SJSA1 (cell line): ENCODE measurements at regions not wholly inside any gene's neighbourhood (a gene's known extent, or its start where the extent isn't known, plus 50 kb on each side); places are given as distances from the start of the nearest gene placed in this dataset.
A peak's percentile ranks its signal among the peaks of the same experiment; 100 is the strongest.

ENCODE experiments used
- DNase-seq, 2 experiments: peaks; one replicate each; pipeline ENCODE4 v3.0.0-alpha.2; 2015 to 2020; ENCODE audit warnings: low spot score in 2 of 2, low read depth in 1 of 2
- H3K27ac ChIP-seq: fragments of 250-450 bp; sonication (Bioruptor Pico); 2 replicates; pipeline ENCODE4 v1.5.1; 2020; ENCODE audit warnings: mild to moderate bottlenecking, moderate library complexity
- H3K27me3 ChIP-seq: fragments of 250-450 bp; sonication (Bioruptor Pico); replicated peaks from 2 replicates; pipeline ENCODE4 v1.5.1; 2020; ENCODE audit warnings: mild to moderate bottlenecking, moderate library complexity
- H3K36me3 ChIP-seq: fragments of 250-450 bp; sonication (Bioruptor Pico); 2 replicates; pipeline ENCODE4 v1.5.1; 2020; ENCODE audit warnings: mild to moderate bottlenecking
- H3K4me1 ChIP-seq: fragments of 250-450 bp; sonication (Bioruptor Pico); replicated peaks from 2 replicates; pipeline ENCODE4 v1.6.1; 2021; ENCODE audit warnings: mild to moderate bottlenecking
- H3K4me3 ChIP-seq: fragments of 250-450 bp; sonication (Bioruptor Pico); 2 replicates; pipeline ENCODE4 v1.5.1; 2020; ENCODE audit warnings: mild to moderate bottlenecking
- H3K9me3 ChIP-seq: fragments of 250-450 bp; sonication (Bioruptor Pico); replicated peaks from 2 replicates; pipeline ENCODE4 v1.5.1; 2020; ENCODE audit warnings: mild to moderate bottlenecking

GRCh38 chr18:56148373-56148772, 490.0 kb downstream of the TXNL1 start:
- H3K27ac ChIP-seq = peak overlapping the region; percentile 75
- no peaks in the 10 kb centered on the region for H3K27me3 ChIP-seq

GRCh38 chr18:56146565-56146964, 491.8 kb downstream of the TXNL1 start:
- no peaks in the 10 kb centered on the region for H3K9me3 ChIP-seq
- peak overlapping the region; percentile 75 for H3K27ac ChIP-seq
- no peak for DNase-seq

More at GRCh38 chr18:56148373-56148772, 490.0 kb downstream of the TXNL1 start:
- Histone ChIP-seq H3K36me3 (no peaks in the 10 kb centered on the region), H3K4me1 (peaks cover 35% of the 10 kb centered on the region), H3K9me3 (no peaks in the 10 kb centered on the region), H3K4me3 (no peak overlapping the region)
- peak; percentile 95 for DNase-seq

GRCh38 chr18:56142001-56142400, 496.4 kb downstream of the TXNL1 start:
- no peak overlapping the region for H3K27ac ChIP-seq
- H3K9me3 ChIP-seq = no peaks in the 10 kb centered on the region
- H3K27me3 ChIP-seq = no peaks in the 10 kb centered on the region
- DNase-seq = no peak
- H3K36me3 ChIP-seq = no peaks in the 10 kb centered on the region
- no peak overlapping the region for H3K4me3 ChIP-seq
- H3K4me1 ChIP-seq = peaks cover 40% of the 10 kb centered on the region

More at GRCh38 chr18:56146565-56146964, 491.8 kb downstream of the TXNL1 start:
- no peaks in the 10 kb centered on the region for H3K36me3 ChIP-seq
- no peak overlapping the region for H3K4me3 ChIP-seq
- peaks cover 41% of the 10 kb centered on the region for H3K4me1 ChIP-seq
- H3K27me3 ChIP-seq = no peaks in the 10 kb centered on the region

GRCh38 chr18:56139792-56140254, 498.6 kb downstream of the TXNL1 start:
- peak overlapping the region; percentile 58 for H3K27ac ChIP-seq
- no peaks in the 10 kb centered on the region for H3K27me3 ChIP-seq
- no peaks in the 10 kb centered on the region for H3K36me3 ChIP-seq
- H3K9me3 ChIP-seq = no peaks in the 10 kb centered on the region
- DNase-seq = peak in 1 of 2 experiments; percentile 73
- H3K4me3 ChIP-seq = no peak overlapping the region
- peaks cover 29% of the 10 kb centered on the region for H3K4me1 ChIP-seq

- no peaks in the 10 kb centered on the region for H3K27me3 ChIP-seq
- H3K27ac ChIP-seq = peak overlapping the region; percentile 58
- no peaks in the 10 kb centered on the region for H3K9me3 ChIP-seq
- peaks cover 29% of the 10 kb centered on the region for H3K4me1 ChIP-seq
- DNase-seq = no peak
- H3K36me3 ChIP-seq = no peaks in the 10 kb centered on the region
- H3K4me3 ChIP-seq = no peak overlapping the region
Observed at GRCh38 chr18:56139372-56139771, 499.0 kb downstream of the TXNL1 start.

GRCh38 chr18:56136105-56136504, 502.3 kb downstream of the TXNL1 start:
- no peak overlapping the region for H3K4me3 ChIP-seq

GRCh38 chr18:56130481-56130880, 507.9 kb downstream of the TXNL1 start:
- Histone ChIP-seq H3K4me1 (no peaks in the 10 kb centered on the region), H3K27me3 (no peaks in the 10 kb centered on the region), H3K4me3 (no peak overlapping the region), H3K27ac (no peak overlapping the region), H3K36me3 (no peaks in the 10 kb centered on the region), H3K9me3 (no peaks in the 10 kb centered on the region)
- DNase-seq = no peak

More at GRCh38 chr18:56136105-56136504, 502.3 kb downstream of the TXNL1 start:
- Histone ChIP-seq H3K4me1 (peaks cover 18% of the 10 kb centered on the region), H3K27me3 (no peaks in the 10 kb centered on the region), H3K27ac (no peak overlapping the region), H3K36me3 (no peaks in the 10 kb centered on the region), H3K9me3 (no peaks in the 10 kb centered on the region)
- DNase-seq = no peak

GRCh38 chr18:56128153-56128791, 510.1 kb downstream of the TXNL1 start:
- no peak overlapping the region for H3K27ac ChIP-seq
- no peaks in the 10 kb centered on the region for H3K9me3 ChIP-seq
- H3K36me3 ChIP-seq = no peaks in the 10 kb centered on the region
- DNase-seq = no peak
- peaks cover 14% of the 10 kb centered on the region for H3K4me1 ChIP-seq
- H3K27me3 ChIP-seq = no peaks in the 10 kb centered on the region
- H3K4me3 ChIP-seq = no peak overlapping the region

- Histone ChIP-seq H3K36me3 (no peaks in the 10 kb centered on the region), H3K27ac (no peak overlapping the region), H3K4me1 (peaks cover 14% of the 10 kb centered on the region), H3K27me3 (no peaks in the 10 kb centered on the region), H3K9me3 (no peaks in the 10 kb centered on the region), H3K4me3 (no peak overlapping the region)
- no peak for DNase-seq
Observed at GRCh38 chr18:56127322-56128099, 510.9 kb downstream of the TXNL1 start.

GRCh38 chr18:56124186-56124585, 514.2 kb downstream of the TXNL1 start:
- H3K9me3 ChIP-seq = no peaks in the 10 kb centered on the region
- H3K27ac ChIP-seq = no peak overlapping the region
- H3K4me1 ChIP-seq = peaks cover 14% of the 10 kb centered on the region
- DNase-seq = peak in 1 of 2 experiments; percentile 12
- no peaks in the 10 kb centered on the region for H3K36me3 ChIP-seq
- H3K27me3 ChIP-seq = no peaks in the 10 kb centered on the region
- no peak overlapping the region for H3K4me3 ChIP-seq

- no peak for DNase-seq
- H3K9me3 ChIP-seq = no peaks in the 10 kb centered on the region
- H3K27me3 ChIP-seq = no peaks in the 10 kb centered on the region
- peaks cover 14% of the 10 kb centered on the region for H3K4me1 ChIP-seq
- H3K36me3 ChIP-seq = no peaks in the 10 kb centered on the region
- no peak overlapping the region for H3K4me3 ChIP-seq
- no peak overlapping the region for H3K27ac ChIP-seq
Observed at GRCh38 chr18:56121669-56122068, 516.7 kb downstream of the TXNL1 start.

- Histone ChIP-seq H3K27me3 (no peaks in the 10 kb centered on the region), H3K27ac (no peak overlapping the region), H3K4me3 (no peak overlapping the region), H3K36me3 (no peaks in the 10 kb centered on the region), H3K4me1 (peaks cover 14% of the 10 kb centered on the region), H3K9me3 (no peaks in the 10 kb centered on the region)
- no peak for DNase-seq
Observed at GRCh38 chr18:56120782-56121181, 517.6 kb downstream of the TXNL1 start.

GRCh38 chr18:56119681-56120080, 518.7 kb downstream of the TXNL1 start:
- H3K9me3 ChIP-seq = no peaks in the 10 kb centered on the region
- H3K4me3 ChIP-seq = no peak overlapping the region
- no peak for DNase-seq
- no peaks in the 10 kb centered on the region for H3K27me3 ChIP-seq
- H3K4me1 ChIP-seq = peaks cover 14% of the 10 kb centered on the region
- no peak overlapping the region for H3K27ac ChIP-seq
- no peaks in the 10 kb centered on the region for H3K36me3 ChIP-seq

GRCh38 chr18:56118422-56118821, 520.0 kb downstream of the TXNL1 start:
- Histone ChIP-seq H3K27me3 (no peaks in the 10 kb centered on the region), H3K27ac (no peak overlapping the region), H3K36me3 (no peaks in the 10 kb centered on the region), H3K4me1 (peaks cover 2% of the 10 kb centered on the region; the same call in 1 of the 2 replicates), H3K4me3 (no peak overlapping the region), H3K9me3 (no peaks in the 10 kb centered on the region)
- DNase-seq = no peak
